HG03196 (cell line): ENCODE measurements at regions not wholly inside any gene's neighbourhood (a gene's known extent, or its start where the extent isn't known, plus 50 kb on each side); places are given as distances from the start of the nearest gene placed in this dataset.
"Not testable (repeated sequence)": the region's sequence is repeated elsewhere in the genome, so short reads cannot be mapped to it uniquely, and the experiment has no call there.

Experiments used
- ATAC-seq: cut with Tn5 transposase; IDR thresholded peaks from one replicate; pipeline ENCODE4 v1.9.1; 2021; ENCODE audit not compliant: unreplicated experiment

DNA sequence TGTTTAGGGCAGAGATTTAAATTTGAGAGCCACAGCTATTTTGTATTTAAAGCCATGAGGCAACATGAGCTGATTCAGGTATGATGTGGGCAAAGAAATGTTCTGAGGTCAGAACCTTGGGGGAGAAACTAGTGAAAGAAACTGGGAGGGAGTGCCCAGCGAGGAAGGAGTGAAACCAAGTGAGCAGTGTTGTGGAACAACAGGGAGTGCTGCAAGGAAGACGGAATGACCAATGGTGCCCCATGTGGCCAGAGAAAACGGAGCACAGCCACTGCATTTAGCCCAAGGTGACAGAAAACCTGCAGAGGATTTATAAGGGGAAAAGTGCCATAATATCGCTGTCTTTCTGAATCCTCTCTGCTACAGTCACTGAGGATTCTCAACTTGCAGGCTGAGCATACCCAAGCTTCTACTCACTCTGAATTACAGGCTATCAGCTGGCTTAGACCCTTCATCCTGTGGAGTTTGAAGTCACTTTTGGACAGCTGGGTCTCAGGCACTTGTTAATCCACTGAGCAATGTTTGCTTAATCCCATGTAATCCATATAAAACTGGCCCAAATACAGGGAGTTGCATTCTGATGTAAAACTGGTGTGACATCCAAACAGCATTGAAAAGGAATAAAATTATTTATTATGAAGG lies 777.3 kb downstream of the CCSER2 start:
- ATAC-seq: no peak

DNA sequence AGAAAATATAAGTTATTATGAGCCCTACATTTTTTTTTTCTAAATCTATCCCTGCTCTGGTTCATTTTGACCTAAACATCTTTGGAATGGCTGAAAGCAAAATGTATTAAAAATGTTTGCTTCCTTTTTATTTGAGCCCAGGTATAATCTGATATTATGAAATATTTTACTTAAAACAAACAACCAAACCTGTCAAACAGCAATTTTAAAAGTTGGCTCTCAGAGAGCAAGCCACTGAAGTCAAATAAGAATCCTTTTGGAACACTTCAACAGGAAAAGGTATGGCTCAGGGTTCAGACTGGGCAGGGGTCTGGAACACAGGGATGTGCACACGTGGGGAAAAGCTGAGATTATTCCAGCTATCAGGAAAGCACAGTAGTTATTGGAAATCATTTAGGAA lies 782.9 kb downstream of the CCSER2 start:
- no peak for ATAC-seq

DNA sequence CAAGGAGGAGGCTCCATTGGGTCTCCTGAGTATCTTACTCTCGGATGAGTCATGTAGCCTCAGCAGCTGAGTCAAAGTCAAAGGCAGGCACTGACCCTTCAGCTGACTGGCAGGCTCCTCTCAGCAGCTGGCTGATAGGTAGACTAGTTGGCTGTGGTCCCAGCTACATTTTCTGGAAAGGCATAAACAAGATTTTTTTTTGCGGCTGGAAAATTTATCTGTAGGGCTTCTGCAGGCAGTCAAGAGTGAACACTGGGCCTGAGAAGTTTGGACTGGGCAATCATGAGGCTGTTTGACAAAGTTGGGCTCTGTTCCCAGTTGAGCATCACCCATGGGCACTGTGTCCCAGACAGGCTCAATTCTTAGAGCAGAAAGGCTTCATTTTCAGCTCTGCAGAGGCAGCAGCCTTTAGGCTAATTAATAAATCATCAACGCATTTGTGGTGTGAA lies 796.2 kb downstream of the CCSER2 start:
- no peak for ATAC-seq

DNA sequence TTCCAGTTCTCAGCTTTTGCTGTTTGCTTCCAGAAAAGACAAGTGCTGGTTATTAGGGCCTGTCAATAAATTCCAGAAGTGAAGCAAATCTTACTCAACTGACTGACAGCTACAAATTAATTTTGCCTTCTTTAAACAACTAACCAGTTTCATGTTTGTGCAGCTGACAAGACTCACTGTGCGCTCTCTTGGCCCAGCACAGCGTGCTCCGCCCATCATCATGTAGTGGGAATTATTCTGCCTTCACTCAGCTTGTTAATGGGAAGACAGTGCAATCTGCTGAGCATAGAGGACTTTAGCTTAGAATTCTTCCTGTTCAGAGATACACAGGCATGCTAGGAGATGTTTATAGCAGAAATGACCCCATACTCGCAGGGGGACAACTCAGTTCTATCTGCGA lies 808.9 kb downstream of the CCSER2 start:
- no peak for ATAC-seq

DNA sequence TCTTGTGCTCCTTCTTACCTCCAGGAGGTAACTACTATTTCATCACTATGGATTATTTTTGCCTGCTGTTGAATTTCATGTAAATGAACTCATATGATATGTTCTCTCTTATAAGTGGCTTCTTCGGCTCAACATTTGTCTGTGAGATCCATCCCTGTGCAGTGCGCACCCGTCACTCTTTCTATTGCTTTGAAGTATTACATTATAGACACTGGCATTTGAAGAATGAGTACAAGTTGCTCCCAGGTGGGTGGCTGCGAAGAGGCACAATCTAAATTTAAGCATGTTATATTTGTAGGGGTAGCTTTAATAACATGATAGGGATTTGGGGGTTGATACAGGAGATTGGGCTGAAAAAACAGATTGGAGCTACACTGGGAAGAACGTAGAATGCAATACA lies 809.7 kb downstream of the CCSER2 start:
- ATAC-seq: no peak

DNA sequence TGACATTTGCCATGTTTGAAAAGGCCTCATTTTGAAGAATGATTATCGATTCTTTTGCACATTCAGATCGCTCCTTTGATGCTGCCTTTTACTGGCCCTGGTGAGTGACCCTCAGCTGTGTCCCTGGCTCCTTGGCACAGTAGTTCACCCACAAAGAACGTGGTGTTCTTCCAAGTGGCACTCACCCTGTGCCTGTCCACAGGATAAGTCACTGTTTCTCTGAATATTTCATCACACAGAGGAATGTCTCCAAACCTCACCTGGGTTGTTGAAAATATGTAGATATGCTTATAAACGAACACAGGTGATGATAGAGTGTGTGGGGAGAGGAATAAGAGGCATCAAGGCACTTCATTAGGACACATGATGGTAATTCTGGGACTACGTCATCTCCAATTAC lies 810.7 kb downstream of the CCSER2 start:
- no peak for ATAC-seq

DNA sequence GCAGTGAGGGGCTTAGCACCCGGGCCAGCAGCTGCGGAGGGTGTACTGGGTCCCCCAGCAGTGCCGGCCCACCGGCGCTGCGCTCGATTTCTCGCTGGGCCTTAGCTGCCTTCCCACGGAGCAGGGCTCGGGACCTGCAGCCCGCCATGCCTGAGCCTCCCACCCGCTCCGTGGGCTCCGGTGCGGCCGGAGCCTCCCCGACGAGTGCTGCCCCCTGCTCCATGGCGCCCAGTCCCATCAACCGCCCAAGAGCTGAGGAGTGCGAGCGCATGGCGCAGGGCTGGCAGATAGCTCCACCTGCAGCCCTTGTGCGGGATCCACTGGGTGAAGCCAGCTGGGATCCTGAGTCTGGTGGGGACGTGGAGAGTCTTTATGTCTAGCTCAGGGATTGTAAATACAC lies 813.1 kb downstream of the CCSER2 start:
- not testable (repeated sequence) for ATAC-seq

DNA sequence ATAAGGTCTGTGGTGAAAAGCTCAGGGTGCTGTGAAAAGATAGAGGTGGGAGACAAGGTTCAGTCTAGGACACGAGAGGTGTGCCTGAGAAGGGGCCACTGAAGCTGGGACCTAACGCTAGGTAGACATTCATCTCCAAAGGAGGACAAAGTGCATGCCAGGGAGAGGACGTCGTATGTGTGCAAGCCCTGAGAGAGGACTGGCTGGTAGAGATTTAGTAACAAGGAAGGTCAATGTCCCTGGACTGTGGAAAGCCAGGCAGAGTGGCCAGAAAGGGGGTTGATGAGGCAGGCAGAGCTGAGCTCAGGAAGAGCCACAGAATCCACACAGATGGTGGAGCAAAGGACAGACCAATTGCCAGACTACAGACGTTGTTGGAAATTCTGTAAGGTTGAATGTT lies 817.6 kb downstream of the CCSER2 start:
- ATAC-seq: no peak

DNA sequence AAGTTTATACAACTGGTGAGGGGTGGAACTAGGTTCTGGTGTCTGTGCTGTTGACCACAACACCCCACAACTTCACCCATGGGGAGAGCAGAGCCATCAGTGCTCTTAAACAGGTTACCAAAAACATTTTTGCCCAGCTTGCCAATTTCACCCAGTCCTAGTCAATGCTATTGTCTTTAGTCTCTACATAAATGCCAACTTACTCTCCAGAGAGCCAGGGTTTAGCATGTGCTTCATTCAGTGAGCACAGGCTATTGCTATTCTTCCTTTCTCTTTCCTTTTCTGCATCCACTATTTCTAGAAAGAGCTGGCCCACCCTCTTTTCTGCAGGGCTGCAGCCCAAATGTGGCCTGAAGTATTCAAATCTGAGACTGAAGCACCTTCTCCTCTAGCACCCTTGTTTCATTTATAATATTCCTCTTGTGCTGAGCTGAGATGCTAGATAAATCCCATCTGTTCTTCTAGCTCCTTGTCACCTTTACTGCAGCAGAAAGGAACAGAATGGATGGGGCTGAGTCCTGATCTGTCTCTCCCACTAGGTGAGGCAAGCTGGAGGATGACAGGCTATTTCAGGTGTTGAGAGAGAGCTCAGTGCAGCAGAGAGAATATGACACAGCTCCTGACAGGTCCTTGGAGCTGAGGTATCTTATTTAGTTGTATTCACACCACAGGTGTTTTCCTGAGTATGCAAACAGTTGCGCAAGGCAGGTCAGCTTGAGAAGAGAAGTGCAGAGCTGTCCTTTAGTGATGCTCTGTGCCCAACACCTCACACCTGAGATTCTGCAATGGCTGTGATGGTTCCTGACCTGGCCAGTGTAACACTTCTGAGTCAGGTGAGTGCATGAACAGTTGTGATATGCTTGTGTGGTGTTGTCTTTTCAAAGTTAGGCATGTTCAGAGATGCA lies 819.2 kb downstream of the CCSER2 start:
- ATAC-seq: no peak

DNA sequence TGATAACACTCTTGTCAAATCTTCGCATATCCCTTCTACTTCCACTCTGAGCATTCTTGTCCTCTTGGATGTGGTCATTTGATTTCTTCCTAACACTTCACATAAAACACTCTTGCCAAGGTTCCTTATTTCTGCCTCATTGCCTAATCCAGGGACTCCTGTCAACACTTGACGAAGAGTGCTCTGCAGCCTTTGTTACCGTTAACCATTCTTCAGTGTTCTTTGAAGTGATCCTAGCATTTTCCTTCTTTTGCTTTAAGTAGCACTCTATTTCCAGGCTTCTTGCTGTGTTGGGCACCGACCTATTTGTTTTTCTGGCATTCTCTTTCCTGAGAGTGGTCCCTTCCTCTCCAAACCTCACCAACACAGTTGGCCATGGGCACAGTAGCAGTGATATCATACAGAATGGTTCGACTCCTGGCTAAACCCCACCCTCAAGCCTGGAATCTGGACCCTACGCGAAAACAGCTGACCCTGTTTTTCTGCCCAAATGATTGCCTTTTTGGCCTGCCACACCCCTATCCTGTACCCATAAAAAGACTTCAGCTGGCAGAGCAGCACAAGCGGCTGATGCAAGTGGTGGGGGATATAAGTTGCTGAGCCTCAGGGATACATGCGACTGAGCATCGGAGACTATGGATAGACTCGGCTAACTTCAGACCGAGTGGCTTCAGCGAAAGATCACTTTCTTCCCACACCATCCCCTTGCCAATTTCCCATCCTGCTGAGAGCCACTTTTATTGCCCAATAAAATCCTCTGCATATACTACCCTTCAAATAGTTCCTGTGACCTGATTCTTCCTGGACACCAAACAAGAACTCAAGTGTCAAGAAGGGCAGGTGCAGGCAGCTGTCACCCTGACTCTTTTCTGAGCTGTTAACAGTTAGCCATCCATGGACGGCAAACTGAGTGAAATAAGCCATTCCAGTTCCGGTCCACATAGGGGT lies 820.6 kb downstream of the CCSER2 start:
- ATAC-seq: no peak

DNA sequence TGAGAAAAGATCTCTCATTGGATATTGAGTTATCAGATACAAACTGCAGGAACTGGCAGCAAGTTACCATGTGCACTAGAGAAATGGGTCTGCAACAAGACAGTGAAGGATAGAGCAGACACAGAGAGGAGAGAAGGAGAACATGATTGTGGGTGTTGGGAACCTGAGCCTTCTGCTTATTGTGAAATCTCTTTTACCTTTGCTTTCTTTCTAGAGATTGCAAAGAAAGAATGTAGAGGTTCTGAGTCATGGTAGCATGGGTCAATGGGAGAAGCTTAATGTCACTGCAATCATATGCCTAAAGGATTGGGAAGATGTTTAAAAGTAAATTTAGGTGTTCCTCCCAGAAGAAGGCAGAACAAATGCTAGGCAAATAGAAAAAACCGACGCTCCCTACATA lies 821.4 kb downstream of the CCSER2 start:
- ATAC-seq: no peak

DNA sequence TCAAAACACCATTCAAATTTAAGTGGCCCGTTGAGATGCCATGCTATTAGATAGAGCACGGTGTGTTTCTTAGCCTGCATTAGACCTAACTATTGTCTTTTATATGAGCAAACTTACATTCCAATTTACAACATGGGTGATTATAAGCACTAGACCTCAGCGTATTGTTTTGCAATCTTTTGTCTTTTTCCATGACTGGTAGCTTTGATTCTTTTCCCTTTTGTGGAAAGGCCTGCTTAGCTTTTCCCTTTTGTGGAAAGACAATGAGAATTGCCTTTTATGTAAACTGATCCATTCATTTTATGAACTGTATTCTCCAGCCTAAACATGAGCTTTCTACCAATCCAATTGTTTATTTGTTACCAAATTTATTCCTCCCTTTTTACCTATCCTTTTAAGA lies 823.1 kb downstream of the CCSER2 start:
- no peak for ATAC-seq

DNA sequence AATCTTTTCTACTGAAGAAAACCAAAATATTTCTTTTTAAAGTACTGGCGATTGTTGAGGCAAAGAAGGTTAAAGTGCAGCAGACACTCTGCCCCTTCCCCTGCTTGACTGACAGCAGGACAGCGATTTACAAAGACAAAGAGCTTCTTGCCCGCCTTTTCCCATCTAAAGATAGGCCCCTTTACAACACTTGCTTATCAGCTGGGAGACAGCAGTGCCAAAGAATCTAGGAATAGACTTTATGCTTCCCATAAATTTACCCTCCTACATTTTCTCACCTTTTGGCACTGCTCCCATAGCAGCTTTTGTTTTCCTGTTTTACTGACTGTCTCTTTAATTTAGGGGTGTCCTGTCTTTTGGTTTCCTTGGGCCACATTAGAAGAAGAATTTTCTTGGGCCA lies 824.1 kb downstream of the CCSER2 start:
- no peak for ATAC-seq

DNA sequence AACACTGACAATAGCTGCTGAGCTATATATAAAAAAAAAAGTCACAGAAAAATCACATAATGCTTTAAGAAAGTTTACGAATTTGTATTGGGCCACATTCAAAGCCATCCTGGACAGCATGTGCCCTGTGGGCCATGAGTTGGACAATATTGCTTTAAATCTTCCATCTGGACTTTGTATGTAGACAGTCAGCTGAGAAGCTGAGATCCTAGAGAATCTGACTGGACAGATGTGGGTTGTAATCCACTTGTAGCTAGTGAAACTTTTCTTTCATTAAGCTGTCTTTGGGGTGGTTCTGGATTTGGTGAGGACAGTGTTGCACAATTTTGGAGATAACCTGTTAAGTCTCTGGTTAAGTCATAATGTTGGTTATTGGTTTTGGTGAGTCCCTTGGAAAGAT lies 824.5 kb downstream of the CCSER2 start:
- no peak for ATAC-seq

DNA sequence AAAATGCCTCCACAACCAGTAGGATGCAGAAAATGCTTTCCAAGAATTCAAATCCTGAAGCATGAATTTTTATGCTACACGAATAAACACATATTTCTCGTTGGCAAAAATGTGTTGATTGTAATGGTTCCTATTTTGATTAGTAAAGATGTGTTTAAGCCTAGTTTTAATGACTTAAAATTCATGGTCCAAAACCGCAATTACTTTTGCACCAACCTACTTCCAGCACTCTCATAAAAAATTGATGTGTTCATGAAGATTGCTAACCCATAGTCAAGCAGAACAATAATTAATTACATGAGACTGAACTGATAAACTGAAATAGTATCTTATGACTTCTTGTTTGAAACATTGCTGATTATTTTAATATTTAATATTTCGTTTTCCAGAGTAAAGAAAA lies 828.8 kb downstream of the CCSER2 start:
- ATAC-seq: no peak

DNA sequence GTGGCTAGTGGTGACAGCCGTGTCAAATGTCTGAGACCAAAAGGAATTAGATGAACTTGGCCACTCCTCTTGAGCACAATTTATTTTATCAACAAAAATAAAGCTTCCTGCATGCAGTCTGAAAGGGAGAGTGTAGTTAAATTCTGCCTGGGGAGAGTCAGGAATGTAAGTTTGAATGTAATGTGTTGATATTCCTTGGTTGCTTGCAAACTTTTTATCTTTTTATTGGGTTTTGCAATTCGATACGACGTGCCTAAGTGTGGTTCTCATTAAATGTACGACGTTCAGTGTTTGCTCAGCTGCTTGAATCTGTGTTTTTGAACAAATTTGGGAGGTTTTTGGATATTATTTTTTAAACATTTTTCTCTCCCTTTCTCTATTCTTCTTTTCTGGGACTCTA lies 839.9 kb downstream of the CCSER2 start:
- no peak for ATAC-seq

DNA sequence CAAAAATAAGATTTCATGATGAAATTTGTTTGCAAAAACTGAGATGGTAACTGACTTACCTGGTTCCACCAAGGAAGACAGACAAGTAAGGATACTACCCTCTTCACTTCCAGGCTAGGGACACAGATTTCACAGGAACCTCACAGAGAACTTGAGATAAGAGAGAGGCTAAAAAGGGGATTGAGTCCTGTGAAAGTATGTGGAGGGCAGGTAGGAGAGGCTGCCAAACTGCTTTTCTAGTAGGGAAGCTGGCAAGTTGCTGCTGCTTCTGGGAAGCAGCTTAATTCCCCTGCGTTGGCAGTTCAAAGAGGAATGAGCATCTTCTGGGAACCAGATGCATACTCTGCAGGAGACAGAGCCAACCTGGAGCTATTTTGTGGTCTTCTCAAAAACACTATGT lies 841.6 kb downstream of the CCSER2 start:
- no peak for ATAC-seq

DNA sequence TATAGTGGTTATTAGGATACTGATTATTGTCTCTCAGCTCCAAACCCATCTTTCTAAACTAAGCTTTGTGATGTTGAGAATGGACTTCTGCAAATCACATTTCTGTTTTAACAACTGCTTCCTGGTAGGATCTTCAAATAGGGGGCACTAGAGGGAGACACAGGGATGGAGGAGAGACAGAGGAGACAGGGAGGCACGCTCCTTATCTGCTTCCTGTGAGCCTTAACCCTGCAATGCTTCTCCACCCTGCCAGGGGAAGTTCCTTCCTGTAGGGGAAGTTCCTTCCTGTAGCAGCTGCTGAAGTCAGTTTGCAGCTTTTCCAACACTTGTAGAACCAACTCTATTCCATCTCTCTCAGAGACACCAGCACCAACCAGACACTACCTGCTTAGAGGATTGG lies 847.2 kb downstream of the CCSER2 start:
- no peak for ATAC-seq

DNA sequence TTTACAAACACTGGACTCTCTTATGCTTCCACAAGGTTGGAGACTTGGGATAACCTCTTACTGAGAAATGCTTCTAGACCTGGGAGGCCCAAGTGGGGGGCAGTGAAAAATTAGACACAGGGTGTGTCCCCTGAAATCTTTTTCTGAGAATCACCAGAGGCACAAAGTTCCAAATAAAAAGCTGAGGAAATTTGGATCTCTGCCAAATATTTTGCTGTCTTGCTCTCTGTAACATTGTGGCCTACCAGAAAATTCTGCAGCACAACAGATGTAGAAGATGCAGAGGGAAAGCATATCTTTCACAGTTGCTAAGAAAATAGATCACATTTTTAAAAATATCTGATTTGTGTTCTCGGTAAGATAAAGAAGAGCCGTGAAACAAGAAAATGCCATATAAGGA lies 849.4 kb downstream of the CCSER2 start:
- no peak for ATAC-seq

DNA sequence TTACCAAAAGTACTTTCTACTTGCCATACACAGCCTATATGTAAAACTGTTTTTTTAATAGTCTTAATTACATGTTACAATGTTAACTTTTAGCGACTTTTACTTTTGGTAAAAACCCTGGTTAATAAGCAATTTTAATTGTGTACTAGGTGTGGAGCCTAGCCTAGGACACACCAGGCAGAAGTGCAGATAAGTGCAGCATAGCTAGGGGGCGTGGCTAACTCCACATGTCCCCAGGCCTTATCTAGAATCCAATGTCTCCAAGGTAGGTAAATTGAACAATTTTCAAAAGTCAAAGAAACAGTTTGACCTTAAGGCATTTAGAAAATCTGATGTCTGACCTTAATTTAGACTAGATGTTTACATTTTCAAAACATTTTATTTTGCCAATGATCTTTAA lies 858.7 kb downstream of the CCSER2 start:
- no peak for ATAC-seq

DNA sequence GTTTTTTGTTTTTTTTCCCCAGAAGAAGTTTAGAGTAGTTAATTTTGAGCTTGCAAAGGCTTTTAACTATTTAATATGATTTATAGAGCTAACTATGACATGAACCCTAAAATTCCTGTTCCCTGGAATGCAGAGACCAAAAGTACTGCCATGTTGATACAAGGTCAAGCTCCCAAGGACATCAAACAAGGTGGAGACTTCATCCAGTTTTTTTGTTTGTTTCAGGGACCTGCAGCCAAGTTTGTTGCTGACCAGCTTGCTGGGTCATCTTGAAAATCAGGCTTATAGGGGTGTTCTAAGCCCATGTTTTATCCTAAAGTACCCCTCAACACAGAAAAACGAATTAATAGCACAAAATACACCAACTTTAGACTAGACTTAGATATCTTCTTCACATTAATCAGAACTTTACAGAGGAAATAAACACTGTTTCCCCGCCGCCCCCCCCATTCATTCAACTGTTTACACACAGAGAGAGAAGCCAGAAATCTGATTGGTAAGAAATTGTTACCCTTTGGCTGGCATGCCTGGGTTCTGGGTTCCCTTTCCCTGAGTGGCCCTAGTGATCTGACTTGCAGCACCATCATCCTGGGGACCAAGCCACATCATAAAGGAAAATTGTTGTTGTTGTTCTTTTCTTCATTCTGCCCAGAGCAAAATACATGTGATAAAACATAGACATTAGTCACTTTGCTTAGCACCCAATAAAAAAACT lies 860.5 kb downstream of the CCSER2 start:
- ATAC-seq: no peak
